Panc1 (cell line): ENCODE measurements at regions not wholly inside any gene's neighbourhood (a gene's known extent, or its start where the extent isn't known, plus 50 kb on each side); places are given as distances from the start of the nearest gene placed in this dataset.

Experiments used
- ATAC-seq: fragments of 200-7000 bp; cut with Tn5 transposase; 2 replicates; pipeline ENCODE4 v1.9.1; 2020; ENCODE audit warnings: mild to moderate bottlenecking, moderate library complexity
- BruUV-seq: library from RNA; stranded (reverse); fragments of 400-500 nt; replicated peaks from 2 replicates; lab custom pipeline; 2021; lab: Mats Ljungman, UMichigan
- CTCF ChIA-PET: fragments of 300-600 bp; sonication (Branson Sonifier 250); formaldehyde crosslinking; loops from one replicate; lab custom pipeline; 2022; ENCODE audit warnings: antibody characterized with exemption; lab: Charles Lee
- POLR2A ChIA-PET: fragments of 300-600 bp; sonication (Branson Sonifier 250); formaldehyde crosslinking; loops from one replicate; lab custom pipeline; 2022; ENCODE audit warnings: antibody characterized with exemption; lab: Charles Lee
- DNase-seq: peaks from one replicate; pipeline ENCODE4 v3.0.0-alpha.2; 2010; ENCODE audit warnings: low read depth, low spot score
- H3K27ac ChIP-seq: 2 replicates; pipeline ENCODE4 v1.5.1; 2011; ENCODE audit warnings: mild to moderate bottlenecking, low read length, inconsistent platforms
- H3K27me3 ChIP-seq: fragments of 200-500 bp; sonication (Bioruptor generic); 2 replicates; pipeline ENCODE4 v1.6.0; 2014; ENCODE audit warnings: low read length, inconsistent platforms; ENCODE audit not compliant: control insufficient read depth, insufficient read depth
- H3K36me3 ChIP-seq: fragments of 200-500 bp; sonication (Bioruptor generic); 2 replicates; pipeline ENCODE4 v1.5.1; 2014; ENCODE audit warnings: inconsistent platforms, mild to moderate bottlenecking, low read length, moderate library complexity; ENCODE audit not compliant: control insufficient read depth, insufficient read depth
- H3K4me1 ChIP-seq: 2 replicates; pipeline ENCODE4 v1.5.1; 2011; ENCODE audit warnings: inconsistent platforms, mild to moderate bottlenecking, low read length, moderate library complexity; ENCODE audit not compliant: control insufficient read depth, insufficient read depth
- H3K4me3 ChIP-seq, 2 experiments: 2 replicates each; pipeline ENCODE4 v1.5.1; 2011 to 2012; ENCODE audit warnings: low read depth in 2 of 2, low read length in 2 of 2, mild to moderate bottlenecking in 2 of 2, inconsistent platforms in 1 of 2, moderate library complexity in 1 of 2
- H3K9me3 ChIP-seq: fragments of 200-500 bp; sonication (Bioruptor generic); 2 replicates; pipeline ENCODE4 v1.5.1; 2014; ENCODE audit warnings: low read depth, mild to moderate bottlenecking, inconsistent platforms, low read length, moderate library complexity; ENCODE audit not compliant: control insufficient read depth, insufficient read depth
- POLR2AphosphoS5 ChIP-seq: IDR thresholded peaks from 2 replicates; pipeline ENCODE4 v1.6.1; 2012; ENCODE audit warnings: mild to moderate bottlenecking, low read depth, low read length, moderate library complexity
- SIN3A ChIP-seq: IDR thresholded peaks from 2 replicates; pipeline ENCODE4 v1.6.1; 2012; ENCODE audit warnings: low read depth, mild to moderate bottlenecking, low read length, moderate library complexity, borderline replicate concordance; ENCODE audit not compliant: insufficient read depth
- TCF7L2 ChIP-seq: IDR thresholded peaks from 2 replicates; pipeline ENCODE4 v1.6.1; 2011; ENCODE audit warnings: mild to moderate bottlenecking, low read depth, low read length, inconsistent platforms
- in situ Hi-C: cut with HindIII; loops from 2 replicates; pipeline ENCODE4 v1.10.0; 2016; ENCODE audit warnings: low sequenced_read_pairs, low pct_unique_long_range_greater_than_20kb
- intact Hi-C: fragments of 100-400 bp; cut with micrococcal nuclease; formaldehyde crosslinking; loops from one replicate; pipeline ENCODE4 v1.10.0; 2022; ENCODE audit not compliant: unreplicated experiment
- TF ChIP-seq, protein P1 (sequence below): fragments of 450-650 bp; IDR thresholded peaks from 2 replicates; pipeline ENCODE4 v1.5.1; 2017; ENCODE audit warnings: mild to moderate bottlenecking
- TF ChIP-seq, protein P2 (sequence below), 2 experiments: IDR thresholded peaks; 2 replicates each; pipeline ENCODE4 v1.6.1; 2011 to 2012; ENCODE audit warnings: low read depth in 2 of 2, control low read depth in 1 of 2, low read length in 1 of 2, mild to moderate bottlenecking in 1 of 2, moderate library complexity in 1 of 2; ENCODE audit not compliant: insufficient read depth in 1 of 2

DNA sequence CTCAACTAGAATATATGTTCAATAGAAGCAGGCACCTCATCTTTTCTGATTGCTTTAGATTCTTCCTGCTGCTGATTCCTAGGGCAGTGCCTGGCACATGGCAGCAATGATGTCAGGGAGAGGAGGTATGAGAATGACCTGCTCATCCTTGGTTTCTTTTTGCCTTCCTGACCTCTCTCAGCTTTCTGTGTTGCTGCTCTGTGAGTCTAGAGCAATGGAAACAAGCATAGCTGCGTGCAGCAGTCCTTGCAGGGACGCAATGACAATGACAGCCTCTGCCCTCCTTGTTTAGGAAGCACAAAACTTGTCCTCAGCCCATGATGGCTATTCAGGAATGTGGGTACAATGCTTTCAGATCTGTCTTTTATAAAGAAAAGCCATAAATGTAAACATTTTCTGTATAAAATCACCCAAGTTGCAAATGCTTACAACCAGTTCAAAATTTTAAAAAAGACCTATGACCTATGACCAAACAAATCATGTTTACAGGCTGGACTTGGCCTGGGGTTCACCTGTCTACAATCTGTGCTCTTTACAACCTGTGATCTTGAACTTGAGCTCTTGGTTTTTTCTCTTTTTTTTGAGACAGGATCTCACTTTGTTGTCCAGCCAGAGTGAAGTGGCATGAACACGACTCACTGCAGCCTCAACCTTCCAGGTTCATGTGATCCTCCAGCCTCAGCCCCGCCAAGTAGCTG is 549.4 kb upstream of the ATP2B1 start:
- H3K4me1 ChIP-seq: no peaks in the 10 kb centered on the region
- TF ChIP-seq TCF7L2: no peak
- no peak for TF ChIP-seq POLR2AphosphoS5
- TF ChIP-seq SIN3A: no peak
- TF ChIP-seq, protein P1, sequence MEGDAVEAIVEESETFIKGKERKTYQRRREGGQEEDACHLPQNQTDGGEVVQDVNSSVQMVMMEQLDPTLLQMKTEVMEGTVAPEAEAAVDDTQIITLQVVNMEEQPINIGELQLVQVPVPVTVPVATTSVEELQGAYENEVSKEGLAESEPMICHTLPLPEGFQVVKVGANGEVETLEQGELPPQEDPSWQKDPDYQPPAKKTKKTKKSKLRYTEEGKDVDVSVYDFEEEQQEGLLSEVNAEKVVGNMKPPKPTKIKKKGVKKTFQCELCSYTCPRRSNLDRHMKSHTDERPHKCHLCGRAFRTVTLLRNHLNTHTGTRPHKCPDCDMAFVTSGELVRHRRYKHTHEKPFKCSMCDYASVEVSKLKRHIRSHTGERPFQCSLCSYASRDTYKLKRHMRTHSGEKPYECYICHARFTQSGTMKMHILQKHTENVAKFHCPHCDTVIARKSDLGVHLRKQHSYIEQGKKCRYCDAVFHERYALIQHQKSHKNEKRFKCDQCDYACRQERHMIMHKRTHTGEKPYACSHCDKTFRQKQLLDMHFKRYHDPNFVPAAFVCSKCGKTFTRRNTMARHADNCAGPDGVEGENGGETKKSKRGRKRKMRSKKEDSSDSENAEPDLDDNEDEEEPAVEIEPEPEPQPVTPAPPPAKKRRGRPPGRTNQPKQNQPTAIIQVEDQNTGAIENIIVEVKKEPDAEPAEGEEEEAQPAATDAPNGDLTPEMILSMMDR: no peak
- TF ChIP-seq, protein P2, sequence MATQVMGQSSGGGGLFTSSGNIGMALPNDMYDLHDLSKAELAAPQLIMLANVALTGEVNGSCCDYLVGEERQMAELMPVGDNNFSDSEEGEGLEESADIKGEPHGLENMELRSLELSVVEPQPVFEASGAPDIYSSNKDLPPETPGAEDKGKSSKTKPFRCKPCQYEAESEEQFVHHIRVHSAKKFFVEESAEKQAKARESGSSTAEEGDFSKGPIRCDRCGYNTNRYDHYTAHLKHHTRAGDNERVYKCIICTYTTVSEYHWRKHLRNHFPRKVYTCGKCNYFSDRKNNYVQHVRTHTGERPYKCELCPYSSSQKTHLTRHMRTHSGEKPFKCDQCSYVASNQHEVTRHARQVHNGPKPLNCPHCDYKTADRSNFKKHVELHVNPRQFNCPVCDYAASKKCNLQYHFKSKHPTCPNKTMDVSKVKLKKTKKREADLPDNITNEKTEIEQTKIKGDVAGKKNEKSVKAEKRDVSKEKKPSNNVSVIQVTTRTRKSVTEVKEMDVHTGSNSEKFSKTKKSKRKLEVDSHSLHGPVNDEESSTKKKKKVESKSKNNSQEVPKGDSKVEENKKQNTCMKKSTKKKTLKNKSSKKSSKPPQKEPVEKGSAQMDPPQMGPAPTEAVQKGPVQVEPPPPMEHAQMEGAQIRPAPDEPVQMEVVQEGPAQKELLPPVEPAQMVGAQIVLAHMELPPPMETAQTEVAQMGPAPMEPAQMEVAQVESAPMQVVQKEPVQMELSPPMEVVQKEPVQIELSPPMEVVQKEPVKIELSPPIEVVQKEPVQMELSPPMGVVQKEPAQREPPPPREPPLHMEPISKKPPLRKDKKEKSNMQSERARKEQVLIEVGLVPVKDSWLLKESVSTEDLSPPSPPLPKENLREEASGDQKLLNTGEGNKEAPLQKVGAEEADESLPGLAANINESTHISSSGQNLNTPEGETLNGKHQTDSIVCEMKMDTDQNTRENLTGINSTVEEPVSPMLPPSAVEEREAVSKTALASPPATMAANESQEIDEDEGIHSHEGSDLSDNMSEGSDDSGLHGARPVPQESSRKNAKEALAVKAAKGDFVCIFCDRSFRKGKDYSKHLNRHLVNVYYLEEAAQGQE (IDR thresholded peaks at IDR 0.05; ENCODE audit: insufficient read depth in 1 of 2, low read depth in 2 of 2, low read length in 1 of 2): no peak
- H3K27ac ChIP-seq: no peak overlapping the region
- H3K27me3 ChIP-seq: no peaks in the 10 kb centered on the region
- BruUV-seq: no TSS peak
- no peaks in the 10 kb centered on the region for H3K36me3 ChIP-seq
- in situ Hi-C loops: no loop called here
- intact Hi-C loops: no loop called here
- no peaks in the 10 kb centered on the region for H3K9me3 ChIP-seq
- ChIA-PET POLR2A (no interaction called here), CTCF (no interaction called here)
- DNase-seq: no peak
- ATAC-seq: no peak
- no peak overlapping the region for H3K4me3 ChIP-seq

DNA sequence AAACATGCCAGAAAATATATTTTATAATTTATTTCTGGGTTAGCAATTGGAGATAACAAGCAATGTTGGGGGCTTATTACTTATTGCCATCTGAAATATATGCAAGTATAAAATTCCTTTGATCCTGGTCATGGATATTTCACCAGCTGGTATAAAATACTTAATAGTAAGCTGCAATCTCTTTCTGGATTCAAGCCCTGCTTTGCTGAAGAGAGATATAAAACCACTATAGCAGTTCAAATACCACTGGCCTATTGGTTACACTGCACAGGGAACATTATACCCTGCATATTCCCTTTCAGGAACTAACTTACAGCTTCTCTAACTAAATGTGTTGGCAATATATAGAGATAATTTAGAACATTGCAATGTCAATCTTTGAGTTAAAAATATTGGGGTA is 546.2 kb upstream of the ATP2B1 start:
- Histone ChIP-seq H3K36me3 (no peaks in the 10 kb centered on the region), H3K4me3 (no peak overlapping the region), H3K27me3 (no peaks in the 10 kb centered on the region), H3K9me3 (no peaks in the 10 kb centered on the region), H3K27ac (no peak overlapping the region), H3K4me1 (no peaks in the 10 kb centered on the region)
- ATAC-seq: no peak
- in situ Hi-C loops: no loop called here
- CTCF ChIA-PET: no interaction called here
- POLR2A ChIA-PET: no interaction called here
- TF ChIP-seq, protein P2 (IDR thresholded peaks at IDR 0.05; ENCODE audit: insufficient read depth in 1 of 2, low read depth in 2 of 2, low read length in 1 of 2): no peak
- TF ChIP-seq, protein P1: no peak
- BruUV-seq: no TSS peak
- intact Hi-C loops: no loop called here
- no peak for DNase-seq
